ENCODE measurements at regions not wholly inside any gene's neighbourhood (a gene's known extent, or its start where the extent isn't known, plus 50 kb on each side); places are given as distances from the start of the nearest gene placed in this dataset.

DNA sequence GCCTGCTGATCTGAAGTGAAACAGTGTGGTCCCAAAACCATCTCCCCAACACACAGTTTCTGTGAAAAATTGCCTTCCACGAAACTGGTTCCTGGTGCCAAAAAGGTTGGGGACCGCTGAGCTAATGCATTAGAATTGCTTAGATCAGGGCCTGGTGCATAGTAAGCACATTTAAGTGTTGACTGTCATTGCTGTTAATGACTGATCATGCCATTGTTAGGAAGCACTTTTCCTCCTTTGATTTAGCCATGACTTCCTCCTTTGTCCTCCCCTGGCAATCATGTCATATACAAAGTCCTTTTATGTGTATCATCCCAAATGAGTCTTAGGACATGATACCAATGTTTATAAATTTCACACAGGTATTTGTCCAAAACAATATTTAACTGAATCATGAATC lies 81.5 kb upstream of the ATP11B start:
- H3K9me3 ChIP-seq (ENCODE audit: control insufficient read depth in 4 of 4, low read length in 3 of 4), result no peaks in the 10 kb centered on the region
- no peak for DNase-seq (ENCODE audit: low spot score)
- peak overlapping the region; percentile 57 to 71 for H3K27ac ChIP-seq (ENCODE audit: low read depth in 1 of 2, low read length in 2 of 2)
- 82% methylated on average over 2 of the region's 2 CpGs for WGBS
- H3K4me3 ChIP-seq (ENCODE audit: low read depth in 1 of 3, low read length in 3 of 3), result no peak overlapping the region
- H3K9ac ChIP-seq (ENCODE audit: low read depth in 1 of 2, low read length in 2 of 2), result no peak overlapping the region
- H3K4me1 ChIP-seq (ENCODE audit: control insufficient read depth in 4 of 4, insufficient read depth in 4 of 4, low read length in 3 of 4), result peaks cover 2 to 35% (median 29%) of the 10 kb centered on the region in 4 donors
- no peaks in the 10 kb centered on the region for H3K27me3 ChIP-seq (ENCODE audit: control insufficient read depth in 4 of 4, insufficient read depth in 4 of 4, low read length in 3 of 4)
- H3K36me3 ChIP-seq (ENCODE audit: control insufficient read depth in 4 of 4, insufficient read depth in 3 of 4, low read depth in 1 of 4, low read length in 3 of 4), result no peaks in the 10 kb centered on the region
- TF ChIP-seq HNF4G (IDR thresholded peaks at IDR 0.05), result no peak
- TF ChIP-seq GABPA (IDR thresholded peaks at IDR 0.05 in 1 of 2, conservative IDR thresholded peaks at IDR 0.05 in 1 of 2), result no peak
- no peak for TF ChIP-seq RAD21 (IDR thresholded peaks at IDR 0.05)
- TF ChIP-seq EGR1 (IDR thresholded peaks at IDR 0.05; ENCODE audit: low read depth in 2 of 2), result no peak
- TF ChIP-seq JUND (IDR thresholded peaks at IDR 0.05), result no peak
- TF ChIP-seq RXRA (IDR thresholded peaks at IDR 0.05), result no peak
- TF ChIP-seq REST (IDR thresholded peaks at IDR 0.05), result no peak
- no peak for TF ChIP-seq FOXA2 (IDR thresholded peaks at IDR 0.05)
- TF ChIP-seq HNF4A (conservative IDR thresholded peaks at IDR 0.05), result no peak
- TF ChIP-seq NR2F2 (IDR thresholded peaks at IDR 0.05), result no peak
- no peak for TF ChIP-seq FOXA1 (IDR thresholded peaks at IDR 0.05)
- TF ChIP-seq, protein P1, sequence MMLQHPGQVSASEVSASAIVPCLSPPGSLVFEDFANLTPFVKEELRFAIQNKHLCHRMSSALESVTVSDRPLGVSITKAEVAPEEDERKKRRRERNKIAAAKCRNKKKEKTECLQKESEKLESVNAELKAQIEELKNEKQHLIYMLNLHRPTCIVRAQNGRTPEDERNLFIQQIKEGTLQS (IDR thresholded peaks at IDR 0.05), result no peak
- TF ChIP-seq MAX (IDR thresholded peaks at IDR 0.05), result no peak
- TF ChIP-seq CTCF (IDR thresholded peaks at IDR 0.05; ENCODE audit: low read depth, low read length, missing input control), result no peak
- no peak for TF ChIP-seq YY1 (IDR thresholded peaks at IDR 0.05)
- TF ChIP-seq, protein P2, sequence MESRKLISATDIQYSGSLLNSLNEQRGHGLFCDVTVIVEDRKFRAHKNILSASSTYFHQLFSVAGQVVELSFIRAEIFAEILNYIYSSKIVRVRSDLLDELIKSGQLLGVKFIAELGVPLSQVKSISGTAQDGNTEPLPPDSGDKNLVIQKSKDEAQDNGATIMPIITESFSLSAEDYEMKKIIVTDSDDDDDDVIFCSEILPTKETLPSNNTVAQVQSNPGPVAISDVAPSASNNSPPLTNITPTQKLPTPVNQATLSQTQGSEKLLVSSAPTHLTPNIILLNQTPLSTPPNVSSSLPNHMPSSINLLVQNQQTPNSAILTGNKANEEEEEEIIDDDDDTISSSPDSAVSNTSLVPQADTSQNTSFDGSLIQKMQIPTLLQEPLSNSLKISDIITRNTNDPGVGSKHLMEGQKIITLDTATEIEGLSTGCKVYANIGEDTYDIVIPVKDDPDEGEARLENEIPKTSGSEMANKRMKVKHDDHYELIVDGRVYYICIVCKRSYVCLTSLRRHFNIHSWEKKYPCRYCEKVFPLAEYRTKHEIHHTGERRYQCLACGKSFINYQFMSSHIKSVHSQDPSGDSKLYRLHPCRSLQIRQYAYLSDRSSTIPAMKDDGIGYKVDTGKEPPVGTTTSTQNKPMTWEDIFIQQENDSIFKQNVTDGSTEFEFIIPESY (IDR thresholded peaks at IDR 0.05), result no peak

GRCh38 chr3:182713111-182713510 lies 80.2 kb upstream of the ATP11B start:
- peaks cover 2 to 35% (median 29%) of the 10 kb centered on the region in 4 donors for H3K4me1 ChIP-seq (ENCODE audit: control insufficient read depth in 4 of 4, insufficient read depth in 4 of 4, low read length in 3 of 4)
- no peak for TF ChIP-seq FOXA2 (IDR thresholded peaks at IDR 0.05)
- no peak for TF ChIP-seq CTCF (IDR thresholded peaks at IDR 0.05; ENCODE audit: low read depth, low read length, missing input control)
- TF ChIP-seq EGR1 (IDR thresholded peaks at IDR 0.05; ENCODE audit: low read depth in 2 of 2), result no peak
- no peak for TF ChIP-seq RAD21 (IDR thresholded peaks at IDR 0.05)
- no peak for TF ChIP-seq NR2F2 (IDR thresholded peaks at IDR 0.05)
- TF ChIP-seq JUND (IDR thresholded peaks at IDR 0.05), result no peak
- H3K9ac ChIP-seq (ENCODE audit: low read depth in 1 of 2, low read length in 2 of 2), result no peak overlapping the region
- H3K9me3 ChIP-seq (ENCODE audit: control insufficient read depth in 4 of 4, low read length in 3 of 4), result no peaks in the 10 kb centered on the region
- H3K27me3 ChIP-seq (ENCODE audit: control insufficient read depth in 4 of 4, insufficient read depth in 4 of 4, low read length in 3 of 4), result no peaks in the 10 kb centered on the region
- H3K4me3 ChIP-seq (ENCODE audit: low read depth in 1 of 3, low read length in 3 of 3), result no peak overlapping the region
- DNase-seq (ENCODE audit: low spot score), result no peak
- H3K27ac ChIP-seq (ENCODE audit: low read depth in 1 of 2, low read length in 2 of 2), result no peak overlapping the region
- no peaks in the 10 kb centered on the region for H3K36me3 ChIP-seq (ENCODE audit: control insufficient read depth in 4 of 4, insufficient read depth in 3 of 4, low read depth in 1 of 4, low read length in 3 of 4)
- WGBS, result 93% methylated on average over 3 of the region's 3 CpGs
